ENCODE measurements at regions not wholly inside any gene's neighbourhood (a gene's known extent, or its start where the extent isn't known, plus 50 kb on each side); places are given as distances from the start of the nearest gene placed in this dataset.

DNA sequence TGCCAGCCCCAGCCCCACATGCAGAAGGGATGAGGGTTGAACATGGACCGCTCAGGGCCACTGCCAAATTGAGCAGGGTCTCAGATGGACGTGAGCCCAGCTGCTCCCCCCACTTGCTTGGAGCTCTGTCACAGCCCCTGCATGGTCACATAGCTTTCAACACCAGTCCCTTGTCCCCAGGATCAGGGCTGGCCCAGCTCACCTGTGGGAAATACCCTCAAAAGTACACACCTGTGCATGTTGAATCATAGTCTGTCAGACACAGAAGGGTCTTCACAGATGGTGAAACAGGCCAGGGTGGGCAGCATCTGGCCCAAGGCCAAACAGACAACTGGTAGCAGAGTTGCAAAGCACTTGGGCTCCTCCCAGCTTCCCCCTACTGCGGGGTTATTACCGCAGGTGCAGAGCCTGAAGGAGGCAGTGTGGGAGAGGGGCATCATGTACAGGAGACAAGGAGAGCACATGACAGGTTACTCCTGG lies 77.6 kb upstream of the UNC5B start:
- H3K27me3 ChIP-seq (ENCODE audit: control insufficient read depth, insufficient read depth, low read length) = peaks cover 31% of the 10 kb centered on the region
- intact Hi-C loops (cut with micrococcal nuclease; ENCODE audit: unreplicated experiment) = no loop called here
- no TSS peak for BruUV-seq (replicated peaks)
- no peak overlapping the region for H3K27ac ChIP-seq (ENCODE audit: low read length)
- ChIA-PET POLR2A (interaction anchor here (0.6 kb wide), 1 partner anchor 251 kb away, joined by 8 read pairs; no protein-coding TSS in a partner anchor), CTCF (no interaction called here)
- in situ Hi-C loops (cut with HindIII; ENCODE audit: low pct_unique_long_range_greater_than_20kb, low sequenced_read_pairs) = no loop called here
- ATAC-seq (no peak), DNase-seq (ENCODE audit: low read depth, low spot score) (no peak)
- H3K4me1 ChIP-seq (ENCODE audit: control insufficient read depth, insufficient read depth, low read length) = no peaks in the 10 kb centered on the region
- TF ChIP-seq, protein P1, sequence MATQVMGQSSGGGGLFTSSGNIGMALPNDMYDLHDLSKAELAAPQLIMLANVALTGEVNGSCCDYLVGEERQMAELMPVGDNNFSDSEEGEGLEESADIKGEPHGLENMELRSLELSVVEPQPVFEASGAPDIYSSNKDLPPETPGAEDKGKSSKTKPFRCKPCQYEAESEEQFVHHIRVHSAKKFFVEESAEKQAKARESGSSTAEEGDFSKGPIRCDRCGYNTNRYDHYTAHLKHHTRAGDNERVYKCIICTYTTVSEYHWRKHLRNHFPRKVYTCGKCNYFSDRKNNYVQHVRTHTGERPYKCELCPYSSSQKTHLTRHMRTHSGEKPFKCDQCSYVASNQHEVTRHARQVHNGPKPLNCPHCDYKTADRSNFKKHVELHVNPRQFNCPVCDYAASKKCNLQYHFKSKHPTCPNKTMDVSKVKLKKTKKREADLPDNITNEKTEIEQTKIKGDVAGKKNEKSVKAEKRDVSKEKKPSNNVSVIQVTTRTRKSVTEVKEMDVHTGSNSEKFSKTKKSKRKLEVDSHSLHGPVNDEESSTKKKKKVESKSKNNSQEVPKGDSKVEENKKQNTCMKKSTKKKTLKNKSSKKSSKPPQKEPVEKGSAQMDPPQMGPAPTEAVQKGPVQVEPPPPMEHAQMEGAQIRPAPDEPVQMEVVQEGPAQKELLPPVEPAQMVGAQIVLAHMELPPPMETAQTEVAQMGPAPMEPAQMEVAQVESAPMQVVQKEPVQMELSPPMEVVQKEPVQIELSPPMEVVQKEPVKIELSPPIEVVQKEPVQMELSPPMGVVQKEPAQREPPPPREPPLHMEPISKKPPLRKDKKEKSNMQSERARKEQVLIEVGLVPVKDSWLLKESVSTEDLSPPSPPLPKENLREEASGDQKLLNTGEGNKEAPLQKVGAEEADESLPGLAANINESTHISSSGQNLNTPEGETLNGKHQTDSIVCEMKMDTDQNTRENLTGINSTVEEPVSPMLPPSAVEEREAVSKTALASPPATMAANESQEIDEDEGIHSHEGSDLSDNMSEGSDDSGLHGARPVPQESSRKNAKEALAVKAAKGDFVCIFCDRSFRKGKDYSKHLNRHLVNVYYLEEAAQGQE (IDR thresholded peaks at IDR 0.05; ENCODE audit: insufficient read depth in 1 of 2, low read depth in 2 of 2, low read length in 1 of 2) = no peak
- TF ChIP-seq POLR2AphosphoS5 (IDR thresholded peaks at IDR 0.05; ENCODE audit: low read depth, low read length) (no peak), TCF7L2 (IDR thresholded peaks at IDR 0.05; ENCODE audit: low read depth, low read length) (no peak)
- TF ChIP-seq, protein P2, sequence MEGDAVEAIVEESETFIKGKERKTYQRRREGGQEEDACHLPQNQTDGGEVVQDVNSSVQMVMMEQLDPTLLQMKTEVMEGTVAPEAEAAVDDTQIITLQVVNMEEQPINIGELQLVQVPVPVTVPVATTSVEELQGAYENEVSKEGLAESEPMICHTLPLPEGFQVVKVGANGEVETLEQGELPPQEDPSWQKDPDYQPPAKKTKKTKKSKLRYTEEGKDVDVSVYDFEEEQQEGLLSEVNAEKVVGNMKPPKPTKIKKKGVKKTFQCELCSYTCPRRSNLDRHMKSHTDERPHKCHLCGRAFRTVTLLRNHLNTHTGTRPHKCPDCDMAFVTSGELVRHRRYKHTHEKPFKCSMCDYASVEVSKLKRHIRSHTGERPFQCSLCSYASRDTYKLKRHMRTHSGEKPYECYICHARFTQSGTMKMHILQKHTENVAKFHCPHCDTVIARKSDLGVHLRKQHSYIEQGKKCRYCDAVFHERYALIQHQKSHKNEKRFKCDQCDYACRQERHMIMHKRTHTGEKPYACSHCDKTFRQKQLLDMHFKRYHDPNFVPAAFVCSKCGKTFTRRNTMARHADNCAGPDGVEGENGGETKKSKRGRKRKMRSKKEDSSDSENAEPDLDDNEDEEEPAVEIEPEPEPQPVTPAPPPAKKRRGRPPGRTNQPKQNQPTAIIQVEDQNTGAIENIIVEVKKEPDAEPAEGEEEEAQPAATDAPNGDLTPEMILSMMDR (IDR thresholded peaks at IDR 0.05) = no peak
- H3K4me3 ChIP-seq (ENCODE audit: low read depth in 2 of 2, low read length in 2 of 2) = no peak overlapping the region
- no peaks in the 10 kb centered on the region for H3K9me3 ChIP-seq (ENCODE audit: control insufficient read depth, insufficient read depth, low read depth, low read length)
- no peaks in the 10 kb centered on the region for H3K36me3 ChIP-seq (ENCODE audit: control insufficient read depth, insufficient read depth, low read length)

DNA sequence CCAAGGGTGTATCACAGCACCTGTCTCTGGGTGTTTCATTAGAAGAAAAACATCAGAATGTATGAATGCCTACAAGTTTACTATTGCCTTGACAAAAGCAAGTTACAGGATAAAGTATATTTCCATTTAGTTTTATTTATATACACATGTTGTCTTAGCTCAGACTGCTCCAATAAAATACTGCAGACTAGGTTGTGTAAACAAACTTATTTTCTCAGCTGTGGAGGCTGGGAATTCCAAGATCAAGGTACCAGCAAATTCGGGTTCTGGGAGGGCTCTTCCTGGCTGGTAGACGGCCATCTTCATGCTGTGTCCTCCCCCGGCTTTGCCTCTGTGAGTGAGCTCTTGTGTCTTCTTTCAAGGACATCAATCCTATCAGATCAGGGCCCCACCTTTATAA lies 77.1 kb upstream of the UNC5B start:
- Histone ChIP-seq H3K9me3 (ENCODE audit: control insufficient read depth, insufficient read depth, low read depth, low read length) (no peaks in the 10 kb centered on the region), H3K4me1 (ENCODE audit: control insufficient read depth, insufficient read depth, low read length) (no peaks in the 10 kb centered on the region), H3K27ac (ENCODE audit: low read length) (no peak overlapping the region), H3K4me3 (ENCODE audit: low read depth in 2 of 2, low read length in 2 of 2) (no peak overlapping the region), H3K27me3 (ENCODE audit: control insufficient read depth, insufficient read depth, low read length) (peaks cover 30% of the 10 kb centered on the region), H3K36me3 (ENCODE audit: control insufficient read depth, insufficient read depth, low read length) (no peaks in the 10 kb centered on the region)
- intact Hi-C loops (cut with micrococcal nuclease; ENCODE audit: unreplicated experiment) (no loop called here), in situ Hi-C loops (cut with HindIII; ENCODE audit: low pct_unique_long_range_greater_than_20kb, low sequenced_read_pairs) (no loop called here)
- TF ChIP-seq, protein P1 (IDR thresholded peaks at IDR 0.05; ENCODE audit: insufficient read depth in 1 of 2, low read depth in 2 of 2, low read length in 1 of 2) = no peak
- TF ChIP-seq SIN3A (IDR thresholded peaks at IDR 0.05; ENCODE audit: borderline replicate concordance, insufficient read depth, low read depth, low read length) (no peak), TCF7L2 (IDR thresholded peaks at IDR 0.05; ENCODE audit: low read depth, low read length) (no peak), POLR2AphosphoS5 (IDR thresholded peaks at IDR 0.05; ENCODE audit: low read depth, low read length) (no peak)
- TF ChIP-seq, protein P2 (IDR thresholded peaks at IDR 0.05) = no peak
- ChIA-PET POLR2A (no interaction called here), CTCF (no interaction called here)
- ATAC-seq = no peak
- no peak for DNase-seq (ENCODE audit: low read depth, low spot score)
- no TSS peak for BruUV-seq (replicated peaks)

Data from Panc1 (cell line).